Astrocyte (in vitro differentiated cells and primary cell): ENCODE measurements at regions not wholly inside any gene's neighbourhood (a gene's known extent, or its start where the extent isn't known, plus 50 kb on each side); places are given as distances from the start of the nearest gene placed in this dataset.

Experiments used
- EZH2 ChIP-seq: IDR thresholded peaks from 2 replicates; pipeline ENCODE4 v1.6.1; 2012; ENCODE audit warnings: mild to moderate bottlenecking, low read length, inconsistent platforms; ENCODE audit not compliant: insufficient read depth
- TF ChIP-seq, protein P1 (sequence below): IDR thresholded peaks from 2 replicates; pipeline ENCODE4 v1.5.1; 2011; ENCODE audit warnings: low read depth, mild to moderate bottlenecking, inconsistent platforms, low read length, moderate library complexity; ENCODE audit not compliant: insufficient read depth

DNA sequence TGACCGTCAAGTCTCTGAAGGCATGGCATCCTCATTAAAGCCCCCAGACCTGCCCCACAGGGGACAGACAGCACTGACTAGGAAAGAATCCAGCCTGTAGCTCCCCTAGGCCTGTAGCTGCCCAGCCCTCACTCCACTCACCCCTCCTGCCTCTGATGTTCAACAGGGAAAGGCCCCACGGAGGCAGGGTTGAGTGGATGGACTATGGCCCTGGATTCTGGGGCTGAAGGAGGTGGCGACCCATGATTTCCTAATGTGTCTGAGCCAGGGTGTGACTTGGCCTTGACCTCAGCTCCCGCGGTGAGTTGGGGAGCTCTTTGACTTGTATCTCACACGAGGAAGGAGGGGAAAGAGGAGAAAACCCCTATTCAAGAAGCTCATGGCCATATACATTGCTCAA is 238.5 kb upstream of the CSF3R start:
- TF ChIP-seq, protein P1, sequence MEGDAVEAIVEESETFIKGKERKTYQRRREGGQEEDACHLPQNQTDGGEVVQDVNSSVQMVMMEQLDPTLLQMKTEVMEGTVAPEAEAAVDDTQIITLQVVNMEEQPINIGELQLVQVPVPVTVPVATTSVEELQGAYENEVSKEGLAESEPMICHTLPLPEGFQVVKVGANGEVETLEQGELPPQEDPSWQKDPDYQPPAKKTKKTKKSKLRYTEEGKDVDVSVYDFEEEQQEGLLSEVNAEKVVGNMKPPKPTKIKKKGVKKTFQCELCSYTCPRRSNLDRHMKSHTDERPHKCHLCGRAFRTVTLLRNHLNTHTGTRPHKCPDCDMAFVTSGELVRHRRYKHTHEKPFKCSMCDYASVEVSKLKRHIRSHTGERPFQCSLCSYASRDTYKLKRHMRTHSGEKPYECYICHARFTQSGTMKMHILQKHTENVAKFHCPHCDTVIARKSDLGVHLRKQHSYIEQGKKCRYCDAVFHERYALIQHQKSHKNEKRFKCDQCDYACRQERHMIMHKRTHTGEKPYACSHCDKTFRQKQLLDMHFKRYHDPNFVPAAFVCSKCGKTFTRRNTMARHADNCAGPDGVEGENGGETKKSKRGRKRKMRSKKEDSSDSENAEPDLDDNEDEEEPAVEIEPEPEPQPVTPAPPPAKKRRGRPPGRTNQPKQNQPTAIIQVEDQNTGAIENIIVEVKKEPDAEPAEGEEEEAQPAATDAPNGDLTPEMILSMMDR: no peak
- no peak for TF ChIP-seq EZH2
